HepG2 (cell line): ENCODE measurements at regions not wholly inside any gene's neighbourhood (a gene's known extent, or its start where the extent isn't known, plus 50 kb on each side); places are given as distances from the start of the nearest gene placed in this dataset.

ENCODE experiments used
- ATAC-seq: fragments of 200-7000 bp; cut with Tn5 transposase; 3 replicates; pipeline ENCODE4 v1.9.1; 2020; ENCODE audit warnings: mild to moderate bottlenecking, moderate library complexity
- BruUV-seq: library from RNA; stranded (reverse); fragments of 400-500 nt; replicated peaks from 2 replicates; lab custom pipeline; 2021; lab: Mats Ljungman, UMichigan
- CTCF ChIA-PET: fragments of 300-600 bp; formaldehyde crosslinking; extraction: SDS; loops from one replicate; lab custom pipeline; 2021; ENCODE audit warnings: low total read pairs, inconsistent platforms, low intra/inter-chr PET ratio; lab: Yijun Ruan, JAX
- POLR2A ChIA-PET: fragments of 350-600 bp; sonication (Branson Sonifier 250); formaldehyde crosslinking; loops from one replicate; lab custom pipeline; 2020; ENCODE audit warnings: antibody characterized with exemption, inconsistent platforms; lab: Yijun Ruan, JAX
- DNase-seq: peaks from one replicate; pipeline ENCODE4 v3.0.0-alpha.2; 2015; ENCODE audit warnings: low spot score
- FAIRE-seq: peaks from 3 replicates; lab custom pipeline; 2011; peaks lifted over from hg19 to GRCh38; lab: Jason Lieb, UNC
- H2AFZ ChIP-seq: one replicate; pipeline ENCODE4 v1.6.1; 2011; ENCODE audit warnings: low read length, inconsistent platforms
- H3K27ac ChIP-seq: fragments of 300-600 bp; 3 replicates; pipeline ENCODE4 v1.8.0; 2011; ENCODE audit warnings: mixed run types, mild to moderate bottlenecking, mixed read lengths, low read length, inconsistent platforms; ENCODE audit not compliant: insufficient read depth; ENCODE audit errors: extremely low read length
- H3K27me3 ChIP-seq, 2 experiments: fragments of 200-600 bp in 1 of 2; 2 replicates in 1 of 2; 3 replicates in 1 of 2; pipeline versions ENCODE4 v1.6.0 to v1.8.0; 2011; ENCODE audit warnings: low read length in 2 of 2, mild to moderate bottlenecking in 2 of 2, moderate library complexity in 2 of 2, inconsistent platforms in 1 of 2; ENCODE audit not compliant: insufficient read depth in 2 of 2, control insufficient read depth in 1 of 2
- H3K36me3 ChIP-seq, 2 experiments: fragments of 200-600 bp in 1 of 2; replicated peaks in 1 of 2; 2 replicates in 1 of 2; 3 replicates in 1 of 2; pipeline versions ENCODE4 v1.5.1 to v1.8.0; 2011; ENCODE audit warnings: low read length in 2 of 2, inconsistent platforms in 1 of 2; ENCODE audit not compliant: insufficient read depth in 2 of 2, control insufficient read depth in 1 of 2
- H3K4me1 ChIP-seq: 2 replicates; pipeline ENCODE4 v1.5.1; 2012; ENCODE audit warnings: low read length, inconsistent platforms; ENCODE audit not compliant: insufficient read depth
- H3K4me2 ChIP-seq: 2 replicates; pipeline ENCODE4 v1.6.0; 2011; ENCODE audit warnings: low read depth, low read length, inconsistent platforms
- H3K4me3 ChIP-seq, 3 experiments: fragments of 200-600 bp in 1 of 3; sonication (generic), shearing (Covaris generic) in 1 of 3; replicated peaks in 1 of 3; 2 replicates each; pipeline ENCODE4 v1.5.1; 2011 to 2016; ENCODE audit warnings: low read length in 3 of 3, inconsistent platforms in 2 of 3, low read depth in 2 of 3, mild to moderate bottlenecking in 2 of 3, control low read depth in 1 of 3, mixed read lengths in 1 of 3; ENCODE audit not compliant: insufficient read depth in 1 of 3
- H3K79me2 ChIP-seq: one replicate; pipeline ENCODE4 v1.6.1; 2011; ENCODE audit warnings: low read length, inconsistent platforms; ENCODE audit not compliant: insufficient read depth
- H3K9ac ChIP-seq: 2 replicates; pipeline ENCODE4 v1.6.0; 2011; ENCODE audit warnings: mild to moderate bottlenecking, low read depth, low read length, inconsistent platforms; ENCODE audit not compliant: insufficient read depth
- H3K9me3 ChIP-seq: 2 replicates; pipeline ENCODE4 v1.5.1; 2012; ENCODE audit warnings: mild to moderate bottlenecking, low read length
- H4K20me1 ChIP-seq: 2 replicates; pipeline ENCODE4 v1.6.0; 2011; ENCODE audit warnings: inconsistent platforms, mild to moderate bottlenecking, low read length, moderate library complexity; ENCODE audit not compliant: insufficient read depth
- CEBPB ChIP-seq: IDR thresholded peaks from 2 replicates; pipeline ENCODE4 v1.6.1; 2011; ENCODE audit warnings: low read depth, low read length, improper control_type of control experiment, borderline replicate concordance
- ZBTB7A ChIP-seq: sonication (generic); formaldehyde crosslinking; IDR thresholded peaks from 2 replicates; pipeline ENCODE4 v1.8.0; 2022; ENCODE audit warnings: mild to moderate bottlenecking, missing genetic modification reagents
- WGBS: methylation state at CpG from one replicate; pipeline ENCODE4 v1.1.6; 2017; ENCODE audit warnings: low lambda C conversion rate; 5-methylcytosine and 5-hydroxymethylcytosine counted together
- in situ Hi-C: cut with HindIII; loops from 2 replicates; pipeline ENCODE4 v1.10.0; 2017; ENCODE audit warnings: low pct_unique_long_range_greater_than_20kb; ENCODE audit not compliant: extremely low pct_ligation_motif_present
- intact Hi-C: fragments of 100-400 bp; cut with micrococcal nuclease; formaldehyde crosslinking; loops from one replicate; pipeline ENCODE4 v1.10.0; 2022; ENCODE audit not compliant: unreplicated experiment
- TF ChIP-seq, protein P1 (sequence below): sonication (generic); formaldehyde crosslinking; IDR thresholded peaks from 2 replicates; pipeline ENCODE4 v1.4.0; 2020; ENCODE audit warnings: missing genetic modification reagents, borderline replicate concordance

DNA sequence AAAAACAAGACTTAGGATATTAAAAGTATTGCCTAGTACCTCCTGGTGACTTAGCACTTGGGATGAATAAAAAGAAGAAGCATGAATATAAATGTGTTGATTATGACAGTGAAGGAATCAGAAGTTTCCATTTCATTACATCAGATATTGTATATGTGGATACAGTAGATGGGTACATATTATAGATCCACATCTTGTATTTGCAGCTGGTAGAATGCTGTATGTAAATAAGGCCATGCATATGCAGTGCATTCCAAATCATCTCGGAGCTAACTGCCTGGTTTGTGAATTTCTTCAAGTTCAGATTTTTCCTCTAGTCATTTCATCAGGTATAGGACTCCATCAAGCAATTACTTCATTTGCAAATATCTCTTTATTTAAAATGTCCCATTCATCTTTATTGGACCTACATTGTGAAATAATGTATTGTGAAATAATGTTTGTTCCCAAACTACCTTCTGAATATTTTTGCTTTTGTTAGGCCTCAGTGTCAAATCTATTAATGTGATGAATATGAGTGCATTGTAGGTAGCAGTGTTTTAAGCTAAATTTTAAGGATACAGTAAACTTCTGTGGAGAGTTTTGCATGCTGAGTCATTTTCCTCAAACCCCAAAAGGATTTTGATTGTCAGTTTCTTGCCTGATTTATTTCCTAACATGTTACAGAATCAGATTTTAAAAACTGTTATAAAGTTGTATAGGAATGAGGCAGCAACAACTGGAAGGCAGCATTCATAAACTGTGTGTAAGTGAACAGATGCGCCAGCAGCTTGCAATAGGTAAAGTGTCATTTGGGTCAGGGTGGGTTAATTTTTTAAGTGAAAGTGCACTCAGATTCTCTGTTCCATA, 370.8 kb upstream of the RIOK2 start:
- intact Hi-C loops = no loop called here
- H3K27me3 ChIP-seq = no peaks in the 10 kb centered on the region
- H3K9ac ChIP-seq = no peak overlapping the region
- no peaks in the 10 kb centered on the region for H3K4me1 ChIP-seq
- no TSS peak for BruUV-seq
- no peaks in the 10 kb centered on the region for H3K79me2 ChIP-seq
- ChIA-PET CTCF (no interaction called here), POLR2A (no interaction called here)
- 45% methylated on average over 2 of the region's 2 CpGs for WGBS
- no peak overlapping the region for H3K4me3 ChIP-seq
- ATAC-seq = no peak
- in situ Hi-C loops = no loop called here
- no peak overlapping the region for H3K27ac ChIP-seq
- TF ChIP-seq CEBPB = peak; percentile 52; the same call in 1 of the 2 replicates
- no peak for TF ChIP-seq ZBTB7A (CRISPR knock-in tag)
- TF ChIP-seq, protein P1, sequence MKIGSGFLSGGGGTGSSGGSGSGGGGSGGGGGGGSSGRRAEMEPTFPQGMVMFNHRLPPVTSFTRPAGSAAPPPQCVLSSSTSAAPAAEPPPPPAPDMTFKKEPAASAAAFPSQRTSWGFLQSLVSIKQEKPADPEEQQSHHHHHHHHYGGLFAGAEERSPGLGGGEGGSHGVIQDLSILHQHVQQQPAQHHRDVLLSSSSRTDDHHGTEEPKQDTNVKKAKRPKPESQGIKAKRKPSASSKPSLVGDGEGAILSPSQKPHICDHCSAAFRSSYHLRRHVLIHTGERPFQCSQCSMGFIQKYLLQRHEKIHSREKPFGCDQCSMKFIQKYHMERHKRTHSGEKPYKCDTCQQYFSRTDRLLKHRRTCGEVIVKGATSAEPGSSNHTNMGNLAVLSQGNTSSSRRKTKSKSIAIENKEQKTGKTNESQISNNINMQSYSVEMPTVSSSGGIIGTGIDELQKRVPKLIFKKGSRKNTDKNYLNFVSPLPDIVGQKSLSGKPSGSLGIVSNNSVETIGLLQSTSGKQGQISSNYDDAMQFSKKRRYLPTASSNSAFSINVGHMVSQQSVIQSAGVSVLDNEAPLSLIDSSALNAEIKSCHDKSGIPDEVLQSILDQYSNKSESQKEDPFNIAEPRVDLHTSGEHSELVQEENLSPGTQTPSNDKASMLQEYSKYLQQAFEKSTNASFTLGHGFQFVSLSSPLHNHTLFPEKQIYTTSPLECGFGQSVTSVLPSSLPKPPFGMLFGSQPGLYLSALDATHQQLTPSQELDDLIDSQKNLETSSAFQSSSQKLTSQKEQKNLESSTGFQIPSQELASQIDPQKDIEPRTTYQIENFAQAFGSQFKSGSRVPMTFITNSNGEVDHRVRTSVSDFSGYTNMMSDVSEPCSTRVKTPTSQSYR (CRISPR knock-in tag) = no peak
- no peaks in the 10 kb centered on the region for H3K9me3 ChIP-seq
- no peaks in the 10 kb centered on the region for H4K20me1 ChIP-seq
- no peak for DNase-seq
- FAIRE-seq = no peak
- no peaks in the 10 kb centered on the region for H3K36me3 ChIP-seq
- H2AFZ ChIP-seq = no peak overlapping the region
- H3K4me2 ChIP-seq = no peak overlapping the region
